Colonic mucosa (tissue), 4 donors: ENCODE measurements at regions not wholly inside any gene's neighbourhood (a gene's known extent, or its start where the extent isn't known, plus 50 kb on each side); places are given as distances from the start of the nearest gene placed in this dataset.
A peak's percentile ranks its signal among the peaks of the same experiment; 100 is the strongest.

Experiments
- DNase-seq: peaks from one replicate; pipeline ENCODE4 v3.0.0-alpha.2; 2020
- H3K27ac ChIP-seq: fragments of 200-600 bp; one replicate; pipeline ENCODE4 v1.8.0; 2021
- H3K27me3 ChIP-seq: fragments of 200-600 bp; one replicate; pipeline ENCODE4 v1.8.0; 2021
- H3K36me3 ChIP-seq: fragments of 200-600 bp; one replicate; pipeline ENCODE4 v1.8.0; 2021
- H3K4me1 ChIP-seq: fragments of 200-600 bp; one replicate; pipeline ENCODE4 v1.8.0; 2021; ENCODE audit warnings: mild to moderate bottlenecking
- H3K4me3 ChIP-seq: fragments of 200-600 bp; one replicate; pipeline ENCODE4 v1.8.0; 2021
- H3K9ac ChIP-seq, 2 donors: one replicate each; pipeline ENCODE4 v1.7.0; 2013; ENCODE audit warnings: control low read depth in 2 of 2, low read depth in 2 of 2, low read length in 2 of 2
- H3K9me3 ChIP-seq: fragments of 200-600 bp; one replicate; pipeline ENCODE4 v1.8.0; 2021
- CTCF ChIP-seq: fragments of 200-600 bp; IDR thresholded peaks from one replicate; pipeline ENCODE4 v1.8.0; 2022; ENCODE audit warnings: antibody characterized with exemption, mild to moderate bottlenecking
- intact Hi-C: fragments of 100-400 bp; cut with DNase I; formaldehyde crosslinking; loops from one replicate; pipeline ENCODE4 v1.14.1; 2022
- donor health status: healthy.
- donor health status: DM: no; HTN: no; CAD: no.
- donor health status: DM: no; HTN: no; CAD: no.

DNA sequence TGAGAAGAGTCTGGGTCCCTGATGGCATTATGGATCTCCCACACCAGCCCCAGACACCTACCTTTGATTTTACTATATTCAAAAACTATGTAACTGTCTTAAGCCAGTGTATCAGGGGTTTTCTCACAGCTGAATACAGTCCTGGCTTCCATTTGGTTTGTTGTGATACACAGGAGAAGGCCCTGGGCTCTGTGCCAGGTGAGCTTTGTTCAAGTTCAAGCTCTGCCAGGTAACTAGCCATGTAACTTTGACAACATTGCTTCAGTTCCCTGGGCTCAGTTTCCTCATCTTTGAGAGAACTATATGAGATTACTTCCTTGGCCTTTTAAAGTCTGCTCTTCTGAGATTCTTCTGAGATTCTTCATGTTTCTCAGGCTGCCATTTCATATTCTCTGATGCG is 327.5 kb upstream of the TENM4 start:
- no peaks in the 10 kb centered on the region for H3K4me1 ChIP-seq
- DNase-seq: peak; percentile 32

GRCh38 chr11:79762279-79762921 is 321.6 kb upstream of the TENM4 start:
- intact Hi-C loops: loop anchor here (10.0 kb wide), 1 partner anchor 392 kb away; no protein-coding TSS in a partner anchor
- H3K4me3 ChIP-seq: no peak overlapping the region
- H3K36me3 ChIP-seq: no peaks in the 10 kb centered on the region
- H3K9me3 ChIP-seq: no peaks in the 10 kb centered on the region
- no peaks in the 10 kb centered on the region for H3K27me3 ChIP-seq
- H3K27ac ChIP-seq: no peak overlapping the region
- no peaks in the 10 kb centered on the region for H3K4me1 ChIP-seq
- no peak for TF ChIP-seq CTCF
- DNase-seq: no peak
- no peak overlapping the region for H3K9ac ChIP-seq

More for the DNA sequence above, 327.5 kb upstream of the TENM4 start:
- no peaks in the 10 kb centered on the region for H3K36me3 ChIP-seq
- no peaks in the 10 kb centered on the region for H3K27me3 ChIP-seq
- H3K4me3 ChIP-seq: no peak overlapping the region
- intact Hi-C loops: loop anchor here (10.0 kb wide), 1 partner anchor 386 kb away; no protein-coding TSS in a partner anchor
- no peak overlapping the region for H3K27ac ChIP-seq
- no peak for TF ChIP-seq CTCF
- H3K9me3 ChIP-seq: no peaks in the 10 kb centered on the region
- H3K9ac ChIP-seq: no peak overlapping the region

- H3K27ac ChIP-seq: no peak overlapping the region
- H3K9ac ChIP-seq: no peak overlapping the region
- no peak for DNase-seq
- H3K4me1 ChIP-seq: no peaks in the 10 kb centered on the region
- H3K4me3 ChIP-seq: no peak overlapping the region
- no peaks in the 10 kb centered on the region for H3K36me3 ChIP-seq
- intact Hi-C loops: no loop called here
- TF ChIP-seq CTCF: no peak
- H3K9me3 ChIP-seq: no peaks in the 10 kb centered on the region
- no peaks in the 10 kb centered on the region for H3K27me3 ChIP-seq
These were observed 317.5 kb upstream of the TENM4 start for GRCh38 chr11:79758325-79758724.

GRCh38 chr11:79747406-79747805 is 306.6 kb upstream of the TENM4 start:
- DNase-seq: no peak
- no peaks in the 10 kb centered on the region for H3K27me3 ChIP-seq
- no peak for TF ChIP-seq CTCF
- H3K27ac ChIP-seq: no peak overlapping the region
- H3K9me3 ChIP-seq: no peaks in the 10 kb centered on the region
- intact Hi-C loops: no loop called here
- H3K36me3 ChIP-seq: no peaks in the 10 kb centered on the region
- no peak overlapping the region for H3K9ac ChIP-seq
- H3K4me3 ChIP-seq: no peak overlapping the region
- no peaks in the 10 kb centered on the region for H3K4me1 ChIP-seq

- Histone ChIP-seq H3K27ac (no peak overlapping the region), H3K27me3 (no peaks in the 10 kb centered on the region), H3K4me1 (no peaks in the 10 kb centered on the region), H3K9me3 (no peaks in the 10 kb centered on the region), H3K4me3 (no peak overlapping the region), H3K9ac (no peak overlapping the region), H3K36me3 (no peaks in the 10 kb centered on the region)
- intact Hi-C loops: no loop called here
- no peak for TF ChIP-seq CTCF
- DNase-seq: no peak
These were observed 304.1 kb upstream of the TENM4 start for GRCh38 chr11:79744941-79745340.
